GM18873 (cell line): ENCODE measurements at regions not wholly inside any gene's neighbourhood (a gene's known extent, or its start where the extent isn't known, plus 50 kb on each side); places are given as distances from the start of the nearest gene placed in this dataset.

Source experiments
- ATAC-seq: cut with Tn5 transposase; IDR thresholded peaks from one replicate; pipeline ENCODE4 v1.9.1; 2021; ENCODE audit warnings: mild to moderate bottlenecking, moderate library complexity, moderate number of reproducible peaks; ENCODE audit not compliant: unreplicated experiment, low FRiP score

DNA sequence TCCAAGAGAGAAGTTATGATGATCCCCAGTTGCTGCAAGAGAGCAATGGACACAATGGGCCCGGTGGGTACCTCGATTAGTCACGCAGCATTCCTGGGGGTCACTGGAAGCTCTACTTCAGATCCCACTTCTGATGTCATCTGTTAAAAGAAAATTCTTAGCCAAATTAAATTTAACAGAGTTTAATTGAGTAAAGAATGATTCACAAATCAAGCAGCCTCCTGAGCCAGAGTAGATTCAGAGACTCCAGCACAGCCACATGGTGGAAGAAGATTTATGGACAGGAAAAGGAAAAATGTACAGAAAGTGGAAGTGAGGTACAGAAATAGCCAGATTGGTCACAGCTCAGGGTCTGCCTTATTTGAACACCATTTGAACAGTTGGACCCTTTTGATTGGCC lies 107.5 kb downstream of the SPTSSA start:
- ATAC-seq: no peak

DNA sequence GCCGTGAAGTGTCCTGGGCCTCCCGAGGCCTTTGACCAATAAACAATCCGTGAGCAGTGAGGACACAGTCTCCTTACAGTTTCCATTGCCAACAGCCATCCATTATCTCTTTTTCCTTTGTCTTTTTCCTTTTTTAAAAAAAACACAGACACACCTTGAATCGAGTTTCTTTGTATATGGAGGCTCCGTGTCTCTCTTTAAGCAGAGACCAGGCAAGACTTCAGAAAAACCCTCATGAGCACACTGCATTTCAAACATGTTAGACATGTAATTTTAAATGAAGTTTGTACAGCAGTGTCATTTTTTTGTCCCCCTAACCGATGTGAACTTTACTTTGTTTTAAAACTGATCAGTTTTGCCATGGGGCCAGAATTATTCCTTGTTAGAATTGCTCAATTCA lies 111.1 kb downstream of the SPTSSA start:
- ATAC-seq: no peak

DNA sequence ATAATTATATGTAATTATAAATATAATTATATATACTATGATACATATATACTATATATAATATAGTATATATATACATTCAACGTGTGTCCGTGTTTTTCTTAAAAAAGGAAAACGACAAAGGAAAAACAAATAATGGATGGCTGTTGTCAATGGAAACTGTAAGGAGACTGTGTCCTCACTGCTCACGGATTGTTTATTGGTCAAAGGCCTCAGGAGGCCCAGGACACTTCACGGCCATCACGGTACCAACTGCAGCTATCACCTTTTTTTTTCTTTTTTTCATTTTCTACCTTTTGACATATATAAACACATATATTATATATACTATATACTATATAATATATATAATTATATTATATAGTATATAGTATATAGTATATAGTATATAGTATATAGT lies 113.4 kb downstream of the SPTSSA start:
- ATAC-seq: no peak

DNA sequence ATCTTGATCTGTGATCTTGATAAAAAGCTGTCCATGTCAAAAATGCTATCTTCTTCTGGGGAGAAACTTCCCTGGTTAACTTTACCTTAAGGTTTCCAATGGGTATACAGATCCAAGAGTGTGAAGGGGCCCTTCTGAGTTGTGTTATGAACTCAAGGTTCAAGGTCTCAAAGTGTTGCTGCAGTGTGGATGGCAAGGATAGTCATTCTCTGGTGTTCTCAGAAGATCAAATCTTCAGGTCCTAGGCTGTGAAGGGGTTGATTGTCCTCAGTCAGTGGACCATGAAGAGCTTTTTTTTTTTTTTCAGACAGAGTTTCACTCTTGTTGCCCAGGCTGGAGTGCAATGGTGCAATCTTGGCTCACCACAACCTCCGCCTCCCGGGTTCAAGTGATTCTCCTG lies 114.4 kb downstream of the SPTSSA start:
- peak; percentile 77 for ATAC-seq

DNA sequence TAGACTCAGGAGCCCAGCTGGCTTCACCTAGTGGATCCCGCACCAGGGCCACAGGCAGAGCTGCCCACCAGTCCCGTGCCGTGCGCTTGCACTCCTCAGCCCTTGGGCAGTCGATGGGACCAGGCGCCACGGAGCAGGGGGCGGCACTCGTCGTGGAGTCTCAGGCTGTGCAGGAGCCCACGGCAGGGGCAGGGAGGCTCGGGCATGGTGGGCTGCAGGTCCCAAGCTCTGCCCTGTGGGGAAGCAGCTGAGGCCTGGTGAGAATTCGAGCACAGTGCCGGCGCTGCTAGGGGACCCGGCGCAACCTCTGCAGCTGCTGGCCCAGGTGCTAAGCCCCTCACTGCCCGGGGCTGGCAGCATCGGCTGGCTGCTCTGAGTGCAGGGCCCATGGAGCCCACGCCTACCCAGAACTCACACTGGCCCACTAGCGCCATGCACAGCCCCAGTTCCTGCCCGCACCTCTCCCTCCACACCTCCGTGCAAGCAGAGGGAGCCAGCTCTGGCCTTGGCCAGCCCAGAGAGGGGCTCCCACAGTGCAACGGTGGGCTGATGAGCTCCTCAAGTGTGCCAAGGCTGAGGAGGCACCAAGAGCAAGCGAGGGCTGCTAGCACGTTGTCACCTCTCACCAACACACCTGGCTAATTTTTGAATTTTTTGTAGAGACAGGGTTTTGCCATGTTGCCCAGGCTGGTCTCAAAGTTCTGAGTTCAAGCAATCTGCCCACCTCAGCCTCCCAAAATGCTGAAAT lies 116.1 kb downstream of the SPTSSA start:
- no peak for ATAC-seq

DNA sequence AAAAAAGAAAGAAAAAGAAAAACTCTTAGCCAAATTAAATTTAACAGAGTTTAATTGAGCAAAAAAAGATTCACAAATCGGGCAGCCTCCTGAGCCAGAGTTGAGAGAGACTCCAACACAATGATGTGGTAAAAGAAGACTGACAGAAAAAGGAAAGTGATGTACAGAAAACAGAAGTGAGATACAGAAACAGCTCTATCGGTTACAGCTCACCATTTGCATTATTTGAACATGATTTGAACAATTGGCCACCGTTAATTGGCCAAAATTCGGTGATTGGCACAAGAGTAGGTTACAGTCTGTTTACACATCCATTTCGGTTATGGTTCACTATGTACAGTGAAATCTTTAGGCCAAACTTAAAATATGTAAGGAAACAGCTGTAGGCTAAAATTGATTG lies 117.7 kb downstream of the SPTSSA start:
- ATAC-seq: no peak

DNA sequence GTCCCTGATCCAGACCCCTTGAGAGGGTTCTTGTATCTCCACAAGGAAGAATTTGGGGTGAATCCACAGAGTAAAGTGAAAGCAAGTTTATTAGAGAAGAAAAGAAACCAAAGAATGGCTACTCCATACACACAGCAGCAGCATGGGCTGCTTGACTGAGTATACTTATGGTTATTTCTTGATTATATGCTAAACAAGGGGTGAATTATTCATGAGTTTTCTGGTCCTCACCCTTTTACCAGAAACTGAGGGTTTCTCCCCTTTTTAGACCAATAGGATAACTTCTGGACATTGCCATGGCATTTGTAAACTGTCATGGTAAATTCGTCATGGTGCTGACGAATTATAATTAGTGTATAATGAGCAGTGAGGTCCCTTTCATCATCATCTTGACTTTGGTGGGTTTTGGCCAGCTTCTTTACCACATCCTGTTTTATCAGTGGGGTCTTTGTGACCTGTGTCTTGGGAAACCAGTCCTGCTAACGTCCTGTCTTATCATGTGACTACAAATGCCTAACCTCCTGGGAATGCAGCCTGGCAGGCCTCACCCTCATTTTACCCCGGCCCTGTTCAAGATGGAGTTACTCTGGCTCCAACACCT lies 121.9 kb downstream of the SPTSSA start:
- ATAC-seq: no peak

DNA sequence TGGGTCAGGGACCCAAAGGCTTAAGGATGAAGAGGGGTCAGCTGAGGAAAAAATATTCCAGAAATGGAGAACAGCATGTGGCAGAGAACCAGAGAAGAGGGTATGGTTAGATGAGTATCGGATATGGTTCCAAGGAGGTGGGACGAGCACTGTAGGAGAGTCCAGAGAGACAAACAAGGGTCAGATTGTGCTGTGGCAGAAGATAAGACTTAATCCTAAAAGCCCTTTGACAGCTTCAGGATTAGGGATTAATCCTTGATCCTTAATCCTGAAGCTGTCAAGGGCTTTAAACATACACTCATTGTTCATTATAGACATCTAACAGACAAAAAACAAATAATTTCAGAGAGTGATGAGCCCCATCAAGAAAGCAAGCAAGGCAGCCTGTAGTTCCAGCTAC lies 124.0 kb downstream of the SPTSSA start:
- no peak for ATAC-seq

DNA sequence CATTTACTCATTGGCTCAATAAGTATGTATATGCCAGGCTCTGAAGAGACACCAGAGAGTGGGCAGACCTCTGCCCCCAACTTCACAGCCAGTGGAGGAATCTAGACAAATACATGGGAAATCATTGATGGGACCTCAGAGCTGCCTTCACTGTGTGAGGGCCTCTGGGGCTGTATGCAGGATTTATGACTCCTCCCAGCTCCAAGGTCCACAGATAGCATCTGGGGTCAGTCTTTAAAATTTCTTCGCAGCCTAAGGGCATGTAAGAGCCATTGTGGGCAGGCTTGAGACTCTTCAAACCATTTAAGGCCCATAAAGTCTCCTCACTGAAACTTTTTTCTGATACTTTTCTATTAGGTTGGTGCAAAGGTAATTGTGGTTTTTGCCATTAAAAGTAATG lies 125.5 kb downstream of the SPTSSA start:
- no peak for ATAC-seq

DNA sequence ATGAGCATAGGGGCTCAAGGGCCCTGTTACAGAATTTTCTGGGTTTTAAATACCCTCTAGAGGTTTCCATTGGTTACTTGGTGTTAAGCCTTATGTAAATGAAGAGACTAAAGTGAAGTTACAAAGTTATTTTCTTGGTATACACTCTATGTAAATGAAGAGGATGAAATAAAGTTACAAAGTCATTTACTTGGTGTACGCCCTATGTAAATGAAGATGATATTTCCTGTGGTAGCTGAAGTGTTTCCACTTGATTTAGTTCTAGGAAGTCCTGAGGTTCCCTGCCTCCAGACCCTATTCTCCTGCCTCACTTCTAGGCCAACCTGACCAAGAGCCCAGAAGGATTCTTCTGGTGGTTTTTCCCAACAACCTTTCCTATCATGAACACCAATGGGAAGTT lies 126.1 kb downstream of the SPTSSA start:
- ATAC-seq: no peak

DNA sequence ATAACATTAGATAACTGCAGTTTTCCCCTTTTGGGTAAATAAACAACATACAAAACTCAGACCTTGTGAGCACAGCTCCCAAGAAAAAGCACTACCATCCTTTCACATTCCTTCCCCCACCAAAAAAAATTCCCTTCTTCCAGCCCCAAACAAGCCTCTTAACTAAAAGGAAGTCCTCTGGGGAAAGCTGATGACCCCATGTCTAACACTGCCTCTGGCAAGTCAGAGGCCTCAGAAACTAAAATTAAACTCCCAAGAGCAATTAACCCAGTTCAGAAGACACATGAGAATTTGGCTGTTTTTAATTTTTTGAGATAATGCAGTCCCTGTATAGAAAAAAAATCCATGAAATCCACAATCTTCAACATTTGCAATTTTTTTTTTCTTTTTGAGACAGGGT lies 127.7 kb downstream of the SPTSSA start:
- ATAC-seq: no peak

DNA sequence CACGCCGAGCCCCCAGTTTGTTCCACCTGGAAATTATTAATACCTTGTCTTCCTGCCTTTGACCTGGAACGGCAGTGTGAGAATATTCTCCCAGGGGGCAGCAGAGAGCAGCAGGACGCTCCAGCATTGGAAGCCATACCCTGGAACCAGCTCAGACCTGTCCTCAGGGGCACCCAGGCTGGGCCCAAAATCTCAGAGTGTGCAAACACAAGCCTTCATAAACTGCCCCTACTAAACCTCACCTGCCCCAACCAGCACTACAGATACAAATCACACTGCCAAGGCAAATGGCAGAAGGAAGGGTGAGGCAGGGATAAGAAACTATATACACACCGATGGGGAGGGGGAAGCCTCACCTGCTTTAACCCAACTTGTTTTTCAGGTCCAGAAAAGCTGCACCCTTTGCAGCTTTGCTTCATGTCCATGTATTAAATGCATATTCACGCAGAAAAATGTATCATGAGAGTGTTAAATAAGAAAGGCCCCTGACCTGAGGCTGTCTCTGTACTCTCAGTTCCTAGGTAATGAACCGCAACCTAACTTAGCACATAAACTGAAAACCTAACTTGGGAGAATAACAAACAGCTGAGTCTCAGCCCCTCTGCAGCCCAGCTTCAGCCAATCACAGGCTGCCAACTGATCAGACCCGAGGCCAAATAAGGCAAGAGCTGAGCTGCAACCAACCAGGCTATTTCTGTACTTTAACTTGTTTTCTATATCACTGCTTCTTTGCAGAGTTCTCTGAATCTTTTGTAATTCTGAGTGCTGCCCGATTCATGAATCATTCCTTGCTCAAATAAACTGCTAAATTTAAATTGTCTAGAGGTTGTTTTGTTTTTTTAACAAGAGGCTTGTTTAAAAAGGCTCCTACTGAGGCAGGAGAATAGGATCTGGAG lies 130.1 kb downstream of the SPTSSA start:
- peak; percentile 99 for ATAC-seq

DNA sequence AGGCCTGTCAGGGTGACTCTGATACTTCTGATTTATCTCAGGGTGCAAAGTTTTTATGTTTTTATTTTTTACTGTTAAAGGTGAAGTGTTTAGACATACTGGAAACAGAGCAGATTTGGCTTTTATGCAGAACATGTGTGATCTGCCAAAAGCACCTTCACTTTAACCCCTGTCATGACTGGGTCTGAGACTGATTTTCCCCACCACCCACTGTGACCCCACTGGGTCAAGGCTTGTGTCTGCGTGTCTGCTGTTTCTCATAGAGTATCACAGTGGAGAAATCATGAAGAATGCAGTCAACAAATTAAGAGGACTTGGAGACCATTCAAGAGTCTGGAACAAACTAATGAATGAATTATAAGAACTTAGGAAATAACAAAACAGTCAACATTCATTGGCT lies 131.2 kb downstream of the SPTSSA start:
- ATAC-seq: no peak

DNA sequence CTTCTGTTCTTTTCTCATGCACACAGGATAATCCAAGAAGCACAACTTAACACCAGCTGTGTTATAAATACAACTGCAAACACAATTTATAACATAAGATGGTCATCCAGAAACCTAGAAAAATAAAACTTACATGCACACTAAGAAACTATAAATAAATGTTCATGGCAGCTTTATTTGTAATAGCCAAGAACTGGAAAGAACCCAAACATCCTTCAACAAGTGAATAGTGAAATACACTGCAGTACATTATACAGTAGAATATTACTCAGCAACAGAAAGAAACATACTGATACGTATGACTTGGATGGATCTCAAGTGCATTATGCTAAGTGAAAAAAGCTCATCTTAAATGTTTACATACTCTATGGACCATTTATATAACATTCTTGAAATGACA lies 132.7 kb downstream of the SPTSSA start:
- ATAC-seq: no peak

DNA sequence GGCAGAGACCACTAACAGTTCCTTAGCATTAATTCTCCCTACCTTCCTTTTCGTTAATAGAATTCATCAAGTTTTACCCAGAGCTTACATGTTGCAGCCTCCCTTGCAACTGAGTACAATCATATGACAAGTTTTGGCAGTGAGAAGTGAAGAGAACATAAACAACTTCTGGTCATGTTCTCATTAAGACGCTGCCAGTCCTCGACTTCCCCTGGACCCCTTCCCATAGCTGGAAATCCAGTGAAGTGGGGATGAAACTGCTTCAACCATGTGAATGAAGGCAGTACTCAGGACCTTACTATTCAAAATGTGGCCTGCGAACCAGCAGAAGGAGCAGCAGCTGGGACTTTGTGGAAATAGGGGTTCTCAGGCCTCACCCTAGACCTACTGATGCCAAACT lies 133.9 kb downstream of the SPTSSA start:
- no peak for ATAC-seq

DNA sequence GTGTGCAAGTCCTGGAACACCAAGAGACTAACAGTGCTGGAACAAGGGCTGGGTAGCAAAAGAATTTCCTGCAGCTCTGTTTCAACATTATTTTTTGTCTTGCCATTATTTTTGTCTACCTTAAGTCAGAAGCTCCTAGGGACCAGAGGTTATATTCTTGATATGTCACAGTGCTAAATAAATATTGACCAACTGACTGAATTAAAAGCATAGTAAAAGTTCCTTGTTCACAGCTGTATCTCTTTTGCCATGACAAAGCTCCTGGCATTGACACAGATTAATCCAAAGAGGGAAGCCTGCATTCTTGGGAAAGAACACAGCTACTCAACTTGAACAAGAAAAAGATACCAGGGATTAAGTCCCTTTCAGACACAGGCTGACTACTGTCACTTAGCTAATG lies 136.5 kb downstream of the SPTSSA start:
- no peak for ATAC-seq

DNA sequence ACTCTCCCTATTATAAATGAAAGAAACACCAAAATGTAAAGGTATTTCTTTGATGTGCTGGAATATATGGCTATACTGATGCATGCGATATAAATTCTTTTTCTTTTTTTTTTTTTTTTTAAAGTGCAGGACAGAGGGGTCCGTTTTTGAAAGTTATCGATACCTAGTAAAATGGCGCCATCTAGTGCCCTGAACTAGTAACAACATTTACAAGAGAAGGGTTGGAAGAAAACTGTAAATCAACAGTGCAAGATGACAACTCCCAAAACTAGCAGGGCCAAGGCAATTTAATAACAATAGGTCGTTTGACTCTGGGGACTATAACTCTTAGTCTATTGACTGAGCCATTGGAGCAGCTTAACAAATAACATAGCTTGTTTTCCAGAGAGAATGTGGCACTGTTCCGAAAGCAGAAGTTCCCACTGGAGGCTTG lies 137.7 kb downstream of the SPTSSA start:
- no peak for ATAC-seq

DNA sequence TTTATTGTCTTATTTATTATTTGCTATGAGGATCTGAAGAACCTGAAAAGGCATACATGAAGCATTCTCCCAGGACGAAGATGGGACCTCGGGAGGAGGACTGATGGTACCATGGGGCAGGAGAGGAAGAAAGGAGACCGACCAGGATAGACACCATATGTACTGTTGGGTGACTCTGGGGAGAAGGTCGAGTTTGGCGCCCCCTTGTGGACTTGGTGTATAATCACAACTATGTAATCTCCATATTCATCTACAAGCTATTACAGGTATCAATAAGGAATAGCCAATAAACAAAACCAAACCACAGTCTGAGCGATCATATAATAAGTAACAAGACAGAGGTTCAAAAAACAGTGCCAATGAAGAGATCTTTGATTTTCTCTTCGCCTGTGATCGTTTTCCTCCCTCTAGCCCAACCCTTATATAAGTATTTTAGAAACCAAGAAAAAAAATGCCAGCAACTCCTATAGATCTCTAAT lies 139.1 kb downstream of the SPTSSA start:
- no peak for ATAC-seq

DNA sequence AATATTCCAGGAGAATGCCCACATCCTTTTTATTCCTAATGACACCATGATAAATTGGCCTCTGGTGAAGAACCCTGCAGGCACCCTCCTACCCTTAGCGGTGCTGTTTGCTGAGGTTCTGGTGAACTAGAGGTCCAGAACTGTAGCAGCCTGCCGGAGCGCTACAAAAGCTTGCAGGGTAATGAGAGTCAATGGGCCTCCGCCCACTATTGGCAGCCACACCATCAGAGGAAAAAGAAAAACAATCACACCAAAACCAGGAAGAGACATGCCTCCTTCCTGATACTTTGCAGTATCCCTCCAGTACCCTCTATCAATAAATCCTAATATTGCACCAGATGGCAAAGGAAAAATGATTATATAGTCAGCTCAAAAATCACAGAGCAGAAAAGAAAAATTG lies 142.9 kb downstream of the SPTSSA start:
- ATAC-seq: no peak

DNA sequence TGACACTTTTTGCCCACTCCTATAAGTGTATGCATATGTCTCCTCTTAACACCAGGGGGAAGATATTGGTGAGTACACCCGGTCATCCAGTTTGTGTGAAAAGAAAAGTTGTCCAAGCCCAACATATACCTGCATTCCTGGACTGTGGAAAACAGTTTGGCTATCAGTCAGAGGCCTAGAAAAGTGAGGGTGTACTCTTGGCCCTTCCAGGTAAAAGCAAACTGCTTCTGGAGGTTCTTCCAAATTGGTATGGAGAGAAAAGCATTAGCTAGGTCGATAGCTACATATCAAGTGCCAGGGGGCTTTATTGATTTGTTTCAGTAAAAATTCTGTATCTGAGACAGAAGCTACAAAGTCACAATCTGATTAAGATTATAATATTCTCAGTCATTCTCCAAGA lies 144.0 kb downstream of the SPTSSA start:
- no peak for ATAC-seq

DNA sequence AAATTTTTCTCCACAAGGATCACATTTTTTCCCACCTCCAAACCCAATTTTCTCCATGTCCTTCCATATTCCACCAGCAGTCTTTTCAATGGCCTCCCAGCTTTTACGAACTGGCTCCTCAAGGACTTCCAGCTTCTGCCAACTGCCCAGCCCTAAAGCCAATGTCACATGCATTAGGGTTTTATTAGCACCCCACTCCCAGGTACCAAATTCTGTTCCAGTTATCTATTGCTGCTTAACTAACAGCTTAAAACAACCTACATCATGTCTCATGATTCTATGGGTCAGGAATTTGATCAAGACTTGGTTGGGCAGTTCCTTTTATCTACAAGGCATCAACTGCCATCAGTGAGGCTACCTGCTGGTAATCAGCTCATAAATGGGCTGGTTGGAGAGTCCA lies 151.3 kb downstream of the SPTSSA start:
- no peak for ATAC-seq
